ENCODE measurements at regions not wholly inside any gene's neighbourhood (a gene's known extent, or its start where the extent isn't known, plus 50 kb on each side); places are given as distances from the start of the nearest gene placed in this dataset.

- TF ChIP-seq EZH2phosphoT487 (IDR thresholded peaks at IDR 0.05; ENCODE audit: borderline replicate concordance) (no peak), CTCF (conservative IDR thresholded peaks at IDR 0.05; ENCODE audit: low read length) (no peak)
- H3K9me3 ChIP-seq (ENCODE audit: insufficient read depth, low read depth, low read length): no peaks in the 10 kb centered on the region
- no peaks in the 10 kb centered on the region for H3K79me2 ChIP-seq (ENCODE audit: insufficient read depth, low read length)
- H3K4me2 ChIP-seq (ENCODE audit: low read depth, low read length, poor library complexity, severe bottlenecking): no peak overlapping the region
- H3K4me1 ChIP-seq (ENCODE audit: insufficient read depth, low read length, poor library complexity, severe bottlenecking): no peaks in the 10 kb centered on the region
- H3F3A ChIP-seq (ENCODE audit: low read depth): no peaks in the 10 kb centered on the region
- H3K9ac ChIP-seq (ENCODE audit: low read depth, low read length, poor library complexity, severe bottlenecking): no peak overlapping the region
- no peaks in the 10 kb centered on the region for H4K20me1 ChIP-seq (ENCODE audit: insufficient read depth, low read length, poor library complexity, severe bottlenecking)
- H3K9me2 ChIP-seq (replicated peaks; ENCODE audit: low read depth, low read length): no peaks in the 10 kb centered on the region
- no peaks in the 10 kb centered on the region for H3K36me3 ChIP-seq (ENCODE audit: insufficient read depth, low read length)
- no peaks in the 10 kb centered on the region for H3K27me3 ChIP-seq (ENCODE audit: insufficient read depth, low read length, poor library complexity, severe bottlenecking)
- H3K4me3 ChIP-seq (ENCODE audit: low read length, poor library complexity, severe bottlenecking): no peak overlapping the region
- no peak overlapping the region for H2AFZ ChIP-seq (ENCODE audit: low read length)
Measured at GRCh38 chr2:9095226-9095625, 91.7 kb upstream of the MBOAT2 start.

GRCh38 chr2:9094117-9094516, 90.6 kb upstream of the MBOAT2 start:
- Histone ChIP-seq H3K9me2 (replicated peaks; ENCODE audit: low read depth, low read length) (no peaks in the 10 kb centered on the region), H3K4me1 (ENCODE audit: insufficient read depth, low read length, poor library complexity, severe bottlenecking) (no peaks in the 10 kb centered on the region), H3K79me2 (ENCODE audit: insufficient read depth, low read length) (no peaks in the 10 kb centered on the region), H3K9ac (ENCODE audit: low read depth, low read length, poor library complexity, severe bottlenecking) (no peak overlapping the region), H4K20me1 (ENCODE audit: insufficient read depth, low read length, poor library complexity, severe bottlenecking) (no peaks in the 10 kb centered on the region), H2AFZ (ENCODE audit: low read length) (no peak overlapping the region), H3K9me3 (ENCODE audit: insufficient read depth, low read depth, low read length) (no peaks in the 10 kb centered on the region), H3K4me3 (ENCODE audit: low read length, poor library complexity, severe bottlenecking) (no peak overlapping the region), H3F3A (ENCODE audit: low read depth) (no peaks in the 10 kb centered on the region), H3K36me3 (ENCODE audit: insufficient read depth, low read length) (no peaks in the 10 kb centered on the region), H3K4me2 (ENCODE audit: low read depth, low read length, poor library complexity, severe bottlenecking) (no peak overlapping the region), H3K27me3 (ENCODE audit: insufficient read depth, low read length, poor library complexity, severe bottlenecking) (no peaks in the 10 kb centered on the region)
- TF ChIP-seq CTCF (conservative IDR thresholded peaks at IDR 0.05; ENCODE audit: low read length): no peak
- no peak for TF ChIP-seq EZH2phosphoT487 (IDR thresholded peaks at IDR 0.05; ENCODE audit: borderline replicate concordance)

- Histone ChIP-seq H3K4me3 (ENCODE audit: low read length, poor library complexity, severe bottlenecking) (no peak overlapping the region), H4K20me1 (ENCODE audit: insufficient read depth, low read length, poor library complexity, severe bottlenecking) (no peaks in the 10 kb centered on the region), H3F3A (ENCODE audit: low read depth) (no peaks in the 10 kb centered on the region), H3K9ac (ENCODE audit: low read depth, low read length, poor library complexity, severe bottlenecking) (no peak overlapping the region), H3K79me2 (ENCODE audit: insufficient read depth, low read length) (no peaks in the 10 kb centered on the region), H3K36me3 (ENCODE audit: insufficient read depth, low read length) (no peaks in the 10 kb centered on the region), H3K9me2 (replicated peaks; ENCODE audit: low read depth, low read length) (no peaks in the 10 kb centered on the region), H3K27me3 (ENCODE audit: insufficient read depth, low read length, poor library complexity, severe bottlenecking) (no peaks in the 10 kb centered on the region), H3K4me2 (ENCODE audit: low read depth, low read length, poor library complexity, severe bottlenecking) (no peak overlapping the region), H2AFZ (ENCODE audit: low read length) (0 out of 2 replicates have a peak overlapping the region, but pooled peaks have one; percentile 27), H3K4me1 (ENCODE audit: insufficient read depth, low read length, poor library complexity, severe bottlenecking) (no peaks in the 10 kb centered on the region), H3K9me3 (ENCODE audit: insufficient read depth, low read depth, low read length) (no peaks in the 10 kb centered on the region)
- TF ChIP-seq CTCF (conservative IDR thresholded peaks at IDR 0.05; ENCODE audit: low read length): no peak
- TF ChIP-seq EZH2phosphoT487 (IDR thresholded peaks at IDR 0.05; ENCODE audit: borderline replicate concordance): no peak
Measured at GRCh38 chr2:9093324-9093723, 89.8 kb upstream of the MBOAT2 start.
